Loucy (cell line): ENCODE measurements at regions not wholly inside any gene's neighbourhood (a gene's known extent, or its start where the extent isn't known, plus 50 kb on each side); places are given as distances from the start of the nearest gene placed in this dataset.

ENCODE experiments used
- CTCF ChIP-seq: fragments of 200-600 bp; sonication (generic); conservative IDR thresholded peaks from 2 replicates; pipeline ENCODE4 v1.5.1; 2014; ENCODE audit warnings: mild to moderate bottlenecking, antibody characterized with exemption, low read length
- EZH2phosphoT487 ChIP-seq: fragments of 200-600 bp; IDR thresholded peaks from 2 replicates; pipeline ENCODE4 v1.6.1; 2018; ENCODE audit warnings: antibody characterized with exemption, mild to moderate bottlenecking, moderate library complexity, borderline replicate concordance

- no peak for TF ChIP-seq CTCF
- TF ChIP-seq EZH2phosphoT487, result no peak
These were observed 479.7 kb upstream of the MGAT4C start for GRCh38 chr12:86735851-86736250.
